ENCODE measurements at regions not wholly inside any gene's neighbourhood (a gene's known extent, or its start where the extent isn't known, plus 50 kb on each side); places are given as distances from the start of the nearest gene placed in this dataset.

DNA sequence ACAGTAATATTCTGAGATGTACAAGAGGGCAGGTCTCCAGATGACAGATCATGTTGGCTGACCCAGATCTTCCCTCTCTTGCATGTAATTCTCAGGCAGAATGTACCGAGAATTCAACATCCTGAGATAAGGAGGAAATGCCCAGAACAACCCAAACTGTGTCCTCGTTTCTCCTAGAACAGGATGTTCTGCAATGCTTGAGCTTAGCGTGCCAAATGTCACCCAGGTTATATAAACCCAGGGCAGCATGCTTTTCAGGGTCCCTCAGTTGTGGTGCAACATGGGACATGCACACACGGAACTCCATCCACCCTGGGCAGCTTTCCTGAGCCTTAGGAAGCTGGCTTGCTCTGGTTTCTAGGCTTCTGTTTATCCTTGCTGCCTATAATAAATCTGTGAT, 102.1 kb upstream of the CMC1 start:
- ChIA-PET POLR2A (no interaction called here), CTCF (ENCODE audit: low intra/inter-chr PET ratio) (no interaction called here)
- no peaks in the 10 kb centered on the region for H4K20me1 ChIP-seq (replicated peaks; ENCODE audit: control insufficient read depth, insufficient read depth, low read length)
- no peak overlapping the region for H3K9ac ChIP-seq (ENCODE audit: insufficient read depth in 1 of 2, low read depth in 2 of 2, low read length in 2 of 2)
- no peaks in the 10 kb centered on the region for H3K27me3 ChIP-seq (ENCODE audit: control insufficient read depth in 2 of 2, insufficient read depth in 2 of 2, low read length in 2 of 2)
- in situ Hi-C loops (cut with MboI): no loop called here
- intact Hi-C loops (cut with micrococcal nuclease): no loop called here
- ATAC-seq (no peak), DNase-seq (ENCODE audit: extremely low read depth in 1 of 4, low spot score in 3 of 4) (no peak), FAIRE-seq (no peak)
- no TSS peak for BruUV-seq (replicated peaks)
- no peak overlapping the region for H3K27ac ChIP-seq (ENCODE audit: extremely low read depth, low read depth, low read length)
- no peak overlapping the region for H3K4me2 ChIP-seq (ENCODE audit: insufficient read depth, low read length)
- no peak overlapping the region for H2AFZ ChIP-seq (ENCODE audit: low read depth, low read length)
- no peaks in the 10 kb centered on the region; the same call in 1 of the 2 replicates for H3K9me3 ChIP-seq (replicated peaks; ENCODE audit: control insufficient read depth, insufficient read depth, low read depth, low read length)
- H3K79me2 ChIP-seq (ENCODE audit: control insufficient read depth, insufficient read depth, low read length): no peaks in the 10 kb centered on the region
- H3K4me3 ChIP-seq: no peak overlapping the region
- H3K4me1 ChIP-seq (replicated peaks in 1 of 2; ENCODE audit: control insufficient read depth in 2 of 2, insufficient read depth in 2 of 2, low read length in 2 of 2): no peaks in the 10 kb centered on the region
- no peaks in the 10 kb centered on the region for H3K9me1 ChIP-seq (ENCODE audit: control insufficient read depth, insufficient read depth, low read length)
- WGBS (ENCODE audit: insufficient coverage, low coverage, missing lambda C conversion rate): 1% methylated on average over 4 of the region's 4 CpGs
- H3K36me3 ChIP-seq (ENCODE audit: control insufficient read depth, insufficient read depth, low read length): no peaks in the 10 kb centered on the region
- no peak for TF ChIP-seq ZNF184 (CRISPR knock-in tag; IDR thresholded peaks at IDR 0.05)
- TF ChIP-seq MYNN (IDR thresholded peaks at IDR 0.05): no peak
- TF ChIP-seq MYNN (CRISPR knock-in tag; IDR thresholded peaks at IDR 0.05): no peak
- no peak for TF ChIP-seq TAF1 (IDR thresholded peaks at IDR 0.05; ENCODE audit: control insufficient read depth, extremely low read depth, insufficient read depth, low read length, severe bottlenecking)
- TF ChIP-seq CCAR2 (IDR thresholded peaks at IDR 0.05; ENCODE audit: low read depth, low read length): no peak
- no peak for TF ChIP-seq DACH1 (IDR thresholded peaks at IDR 0.05; ENCODE audit: partially characterized antibody)
- no peak for TF ChIP-seq C11orf30 (IDR thresholded peaks at IDR 0.05; ENCODE audit: low read depth)
- TF ChIP-seq HDAC3 (IDR thresholded peaks at IDR 0.05; ENCODE audit: borderline replicate concordance, partially characterized antibody): no peak
- TF ChIP-seq EGR1 (conservative IDR thresholded peaks at IDR 0.05): no peak
- no peak for TF ChIP-seq CHD2 (IDR thresholded peaks at IDR 0.05; ENCODE audit: low read depth, low read length)
- TF ChIP-seq, protein P1, sequence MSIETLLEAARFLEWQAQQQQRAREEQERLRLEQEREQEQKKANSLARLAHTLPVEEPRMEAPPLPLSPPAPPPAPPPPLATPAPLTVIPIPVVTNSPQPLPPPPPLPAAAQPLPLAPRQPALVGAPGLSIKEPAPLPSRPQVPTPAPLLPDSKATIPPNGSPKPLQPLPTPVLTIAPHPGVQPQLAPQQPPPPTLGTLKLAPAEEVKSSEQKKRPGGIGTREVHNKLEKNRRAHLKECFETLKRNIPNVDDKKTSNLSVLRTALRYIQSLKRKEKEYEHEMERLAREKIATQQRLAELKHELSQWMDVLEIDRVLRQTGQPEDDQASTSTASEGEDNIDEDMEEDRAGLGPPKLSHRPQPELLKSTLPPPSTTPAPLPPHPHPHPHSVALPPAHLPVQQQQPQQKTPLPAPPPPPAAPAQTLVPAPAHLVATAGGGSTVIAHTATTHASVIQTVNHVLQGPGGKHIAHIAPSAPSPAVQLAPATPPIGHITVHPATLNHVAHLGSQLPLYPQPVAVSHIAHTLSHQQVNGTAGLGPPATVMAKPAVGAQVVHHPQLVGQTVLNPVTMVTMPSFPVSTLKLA (conservative IDR thresholded peaks at IDR 0.05): no peak
- TF ChIP-seq TCF7L2 (IDR thresholded peaks at IDR 0.05; ENCODE audit: low read depth, low read length): no peak
- no peak for TF ChIP-seq NUFIP1 (IDR thresholded peaks at IDR 0.05; ENCODE audit: partially characterized antibody)
- no peak for TF ChIP-seq ZNF354B (CRISPR knock-in tag; IDR thresholded peaks at IDR 0.05)
- no peak for TF ChIP-seq BRCA1 (IDR thresholded peaks at IDR 0.05)
- no peak for TF ChIP-seq BRCA1 (CRISPR knock-in tag; IDR thresholded peaks at IDR 0.05)
- TF ChIP-seq ZFP30 (CRISPR knock-in tag; IDR thresholded peaks at IDR 0.05; ENCODE audit: borderline replicate concordance): no peak
- TF ChIP-seq ZFP91 (CRISPR knock-in tag; IDR thresholded peaks at IDR 0.05): no peak
- TF ChIP-seq ZNF561 (CRISPR knock-in tag; conservative IDR thresholded peaks at IDR 0.05): no peak
- no peak for TF ChIP-seq BCL6 (CRISPR knock-in tag; IDR thresholded peaks at IDR 0.05)
- TF ChIP-seq POLR2A (conservative IDR thresholded peaks at IDR 0.05): no peak

Measured in K562 (cell line).